AG04450 (cell line): ENCODE measurements at regions not wholly inside any gene's neighbourhood (a gene's known extent, or its start where the extent isn't known, plus 50 kb on each side); places are given as distances from the start of the nearest gene placed in this dataset.

Experiments used
- CTCF ChIA-PET: fragments of 300-600, 350-600 bp; formaldehyde crosslinking; extraction: SDS; loops from one replicate; lab custom pipeline; 2022; ENCODE audit warnings: antibody characterized with exemption, inconsistent platforms; lab: Charles Lee
- POLR2A ChIA-PET: fragments of 350-600 bp; formaldehyde crosslinking; extraction: SDS; loops from one replicate; lab custom pipeline; 2021; ENCODE audit warnings: antibody characterized with exemption, inconsistent platforms; lab: Yijun Ruan, JAX
- DNase-seq: peaks from one replicate; pipeline ENCODE4 v3.0.0-alpha.2; 2011; ENCODE audit warnings: low read depth, low spot score
- H3K27ac ChIP-seq: one replicate; pipeline ENCODE4 v1.5.1; 2012; ENCODE audit warnings: low read depth, low read length, control low read depth
- H3K27me3 ChIP-seq: one replicate; pipeline ENCODE4 v1.6.0; 2012; ENCODE audit warnings: low read length; ENCODE audit not compliant: control insufficient read depth, insufficient read depth
- H3K4me3 ChIP-seq: 2 replicates; pipeline ENCODE4 v1.5.1; 2011; ENCODE audit warnings: mild to moderate bottlenecking, low read depth, low read length, control low read depth
- H3K9me3 ChIP-seq: 2 replicates; pipeline ENCODE4 v1.5.1; 2012; ENCODE audit warnings: low read length; ENCODE audit not compliant: control insufficient read depth, insufficient read depth
- CTCF ChIP-seq: IDR thresholded peaks from 2 replicates; pipeline ENCODE4 v1.5.1; 2011; ENCODE audit warnings: low read depth, low read length, control low read depth, inconsistent platforms

- no peak for DNase-seq
- ChIA-PET CTCF (interaction anchor here (0.9 kb wide), 1 partner anchor 1062 kb away, joined by 4 read pairs; the partner anchor contains the start of gene DNAH7), POLR2A (no interaction called here)
- Histone ChIP-seq H3K27me3 (no peaks in the 10 kb centered on the region), H3K27ac (no peak overlapping the region), H3K4me3 (no peak overlapping the region), H3K9me3 (no peaks in the 10 kb centered on the region)
- TF ChIP-seq CTCF = no peak
Observed at GRCh38 chr2:195006856-195007255, 650.2 kb upstream of the SLC39A10 start.

- Histone ChIP-seq H3K4me3 (no peak overlapping the region), H3K27me3 (no peaks in the 10 kb centered on the region), H3K9me3 (no peaks in the 10 kb centered on the region), H3K27ac (no peak overlapping the region)
- CTCF ChIA-PET = no interaction called here
- no peak for TF ChIP-seq CTCF
- POLR2A ChIA-PET = no interaction called here
- DNase-seq = no peak
Observed at GRCh38 chr2:195003881-195004471, 653.0 kb upstream of the SLC39A10 start.

- no peak overlapping the region for H3K27ac ChIP-seq
- no peak for DNase-seq
- H3K4me3 ChIP-seq = no peak overlapping the region
- H3K9me3 ChIP-seq = no peaks in the 10 kb centered on the region
- no peak for TF ChIP-seq CTCF
- H3K27me3 ChIP-seq = no peaks in the 10 kb centered on the region
- POLR2A ChIA-PET = no interaction called here
- CTCF ChIA-PET = no interaction called here
Observed at GRCh38 chr2:195001924-195002323, 655.1 kb upstream of the SLC39A10 start.

GRCh38 chr2:194999771-195000170 is 657.3 kb upstream of the SLC39A10 start:
- CTCF ChIA-PET = no interaction called here
- H3K27ac ChIP-seq = no peak overlapping the region
- no peaks in the 10 kb centered on the region for H3K27me3 ChIP-seq
- no peak for TF ChIP-seq CTCF
- POLR2A ChIA-PET = no interaction called here
- no peaks in the 10 kb centered on the region for H3K9me3 ChIP-seq
- no peak for DNase-seq
- no peak overlapping the region for H3K4me3 ChIP-seq

- no peak for TF ChIP-seq CTCF
- H3K27me3 ChIP-seq = no peaks in the 10 kb centered on the region
- ChIA-PET POLR2A (no interaction called here), CTCF (interaction anchor here (0.8 kb wide), 1 partner anchor 25 kb away, joined by 3 read pairs; no protein-coding TSS in a partner anchor)
- no peak for DNase-seq
- H3K27ac ChIP-seq = no peak overlapping the region
- H3K4me3 ChIP-seq = no peak overlapping the region
- H3K9me3 ChIP-seq = no peaks in the 10 kb centered on the region
Observed at GRCh38 chr2:194992648-194993047, 664.4 kb upstream of the SLC39A10 start.
